ENCODE measurements at regions not wholly inside any gene's neighbourhood (a gene's known extent, or its start where the extent isn't known, plus 50 kb on each side); places are given as distances from the start of the nearest gene placed in this dataset.

DNA sequence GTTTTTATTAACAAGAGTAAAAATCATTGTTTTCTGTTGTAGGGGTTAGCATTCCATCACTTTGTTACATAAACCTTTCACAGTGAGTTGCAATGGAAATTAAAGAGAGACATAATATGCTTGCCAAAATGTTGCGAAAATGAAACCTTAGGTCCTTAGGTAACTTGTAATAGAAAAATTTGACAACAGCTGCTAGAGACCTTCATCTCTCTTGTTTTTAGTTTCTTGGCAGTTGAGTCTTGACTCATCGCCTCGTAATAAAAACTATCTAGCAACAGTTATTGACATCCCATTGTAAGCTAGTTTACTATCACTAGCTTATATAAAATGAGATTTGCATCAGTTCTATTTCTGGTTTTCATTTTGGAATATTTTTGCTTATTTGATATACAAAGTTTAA is 179.0 kb upstream of the MMS22L start (continued):
- TF ChIP-seq WRNIP1 (IDR thresholded peaks at IDR 0.05; ENCODE audit: borderline replicate concordance, low read depth, low read length), result no peak
- TF ChIP-seq, protein P1, sequence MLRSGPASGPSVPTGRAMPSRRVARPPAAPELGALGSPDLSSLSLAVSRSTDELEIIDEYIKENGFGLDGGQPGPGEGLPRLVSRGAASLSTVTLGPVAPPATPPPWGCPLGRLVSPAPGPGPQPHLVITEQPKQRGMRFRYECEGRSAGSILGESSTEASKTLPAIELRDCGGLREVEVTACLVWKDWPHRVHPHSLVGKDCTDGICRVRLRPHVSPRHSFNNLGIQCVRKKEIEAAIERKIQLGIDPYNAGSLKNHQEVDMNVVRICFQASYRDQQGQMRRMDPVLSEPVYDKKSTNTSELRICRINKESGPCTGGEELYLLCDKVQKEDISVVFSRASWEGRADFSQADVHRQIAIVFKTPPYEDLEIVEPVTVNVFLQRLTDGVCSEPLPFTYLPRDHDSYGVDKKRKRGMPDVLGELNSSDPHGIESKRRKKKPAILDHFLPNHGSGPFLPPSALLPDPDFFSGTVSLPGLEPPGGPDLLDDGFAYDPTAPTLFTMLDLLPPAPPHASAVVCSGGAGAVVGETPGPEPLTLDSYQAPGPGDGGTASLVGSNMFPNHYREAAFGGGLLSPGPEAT (IDR thresholded peaks at IDR 0.05; ENCODE audit: low read depth), result no peak
- TF ChIP-seq, protein P2, sequence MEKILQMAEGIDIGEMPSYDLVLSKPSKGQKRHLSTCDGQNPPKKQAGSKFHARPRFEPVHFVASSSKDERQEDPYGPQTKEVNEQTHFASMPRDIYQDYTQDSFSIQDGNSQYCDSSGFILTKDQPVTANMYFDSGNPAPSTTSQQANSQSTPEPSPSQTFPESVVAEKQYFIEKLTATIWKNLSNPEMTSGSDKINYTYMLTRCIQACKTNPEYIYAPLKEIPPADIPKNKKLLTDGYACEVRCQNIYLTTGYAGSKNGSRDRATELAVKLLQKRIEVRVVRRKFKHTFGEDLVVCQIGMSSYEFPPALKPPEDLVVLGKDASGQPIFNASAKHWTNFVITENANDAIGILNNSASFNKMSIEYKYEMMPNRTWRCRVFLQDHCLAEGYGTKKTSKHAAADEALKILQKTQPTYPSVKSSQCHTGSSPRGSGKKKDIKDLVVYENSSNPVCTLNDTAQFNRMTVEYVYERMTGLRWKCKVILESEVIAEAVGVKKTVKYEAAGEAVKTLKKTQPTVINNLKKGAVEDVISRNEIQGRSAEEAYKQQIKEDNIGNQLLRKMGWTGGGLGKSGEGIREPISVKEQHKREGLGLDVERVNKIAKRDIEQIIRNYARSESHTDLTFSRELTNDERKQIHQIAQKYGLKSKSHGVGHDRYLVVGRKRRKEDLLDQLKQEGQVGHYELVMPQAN (conservative IDR thresholded peaks at IDR 0.05), result no peak

DNA sequence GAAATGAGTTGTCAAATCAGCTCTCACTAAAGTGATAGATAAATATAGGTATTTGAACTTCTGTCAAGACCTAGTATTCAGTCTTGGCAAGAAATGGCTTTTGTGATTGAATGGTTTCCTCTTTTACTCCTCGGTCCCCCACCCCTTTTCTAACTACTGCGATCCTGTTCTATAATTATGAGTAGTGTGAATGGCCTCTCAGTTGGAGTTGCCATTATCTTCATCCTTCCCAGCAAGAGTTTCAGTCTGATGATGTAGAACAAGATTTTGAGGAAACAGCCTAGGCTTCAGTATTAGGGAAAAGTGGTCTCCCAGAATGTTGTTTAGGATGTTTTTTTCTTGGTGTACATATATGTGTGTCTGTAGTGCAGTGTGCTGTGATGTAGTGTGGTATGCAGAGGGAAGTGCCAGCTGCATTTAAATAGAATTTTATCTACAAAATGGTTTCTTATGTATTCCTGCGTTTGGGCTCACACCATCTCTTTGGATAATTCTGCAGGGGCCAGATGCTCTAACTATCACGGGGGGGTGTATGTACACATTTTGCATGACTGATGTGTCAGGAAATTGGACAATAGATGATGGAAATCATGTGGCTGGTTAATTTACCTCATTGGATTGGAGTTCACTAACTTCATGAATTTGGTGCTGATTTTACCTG is 180.1 kb upstream of the MMS22L start:
- no peaks in the 10 kb centered on the region for H3K36me3 ChIP-seq (ENCODE audit: control insufficient read depth in 2 of 2, insufficient read depth in 2 of 2, low read length in 1 of 2)
- no peak for ATAC-seq
- no peaks in the 10 kb centered on the region for H3K9me3 ChIP-seq (replicated peaks; ENCODE audit: control insufficient read depth, insufficient read depth, low read length)
- no TSS peak for BruUV-seq (replicated peaks)
- TF ChIP-seq, protein P3, sequence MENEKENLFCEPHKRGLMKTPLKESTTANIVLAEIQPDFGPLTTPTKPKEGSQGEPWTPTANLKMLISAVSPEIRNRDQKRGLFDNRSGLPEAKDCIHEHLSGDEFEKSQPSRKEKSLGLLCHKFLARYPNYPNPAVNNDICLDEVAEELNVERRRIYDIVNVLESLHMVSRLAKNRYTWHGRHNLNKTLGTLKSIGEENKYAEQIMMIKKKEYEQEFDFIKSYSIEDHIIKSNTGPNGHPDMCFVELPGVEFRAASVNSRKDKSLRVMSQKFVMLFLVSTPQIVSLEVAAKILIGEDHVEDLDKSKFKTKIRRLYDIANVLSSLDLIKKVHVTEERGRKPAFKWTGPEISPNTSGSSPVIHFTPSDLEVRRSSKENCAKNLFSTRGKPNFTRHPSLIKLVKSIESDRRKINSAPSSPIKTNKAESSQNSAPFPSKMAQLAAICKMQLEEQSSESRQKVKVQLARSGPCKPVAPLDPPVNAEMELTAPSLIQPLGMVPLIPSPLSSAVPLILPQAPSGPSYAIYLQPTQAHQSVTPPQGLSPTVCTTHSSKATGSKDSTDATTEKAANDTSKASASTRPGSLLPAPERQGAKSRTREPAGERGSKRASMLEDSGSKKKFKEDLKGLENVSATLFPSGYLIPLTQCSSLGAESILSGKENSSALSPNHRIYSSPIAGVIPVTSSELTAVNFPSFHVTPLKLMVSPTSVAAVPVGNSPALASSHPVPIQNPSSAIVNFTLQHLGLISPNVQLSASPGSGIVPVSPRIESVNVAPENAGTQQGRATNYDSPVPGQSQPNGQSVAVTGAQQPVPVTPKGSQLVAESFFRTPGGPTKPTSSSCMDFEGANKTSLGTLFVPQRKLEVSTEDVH (IDR thresholded peaks at IDR 0.05; ENCODE audit: low read depth, partially characterized antibody), result no peak
- TF ChIP-seq GABPA (IDR thresholded peaks at IDR 0.05; ENCODE audit: low read depth), result no peak
- TF ChIP-seq, protein P2 (conservative IDR thresholded peaks at IDR 0.05), result no peak
- TF ChIP-seq, protein P4, sequence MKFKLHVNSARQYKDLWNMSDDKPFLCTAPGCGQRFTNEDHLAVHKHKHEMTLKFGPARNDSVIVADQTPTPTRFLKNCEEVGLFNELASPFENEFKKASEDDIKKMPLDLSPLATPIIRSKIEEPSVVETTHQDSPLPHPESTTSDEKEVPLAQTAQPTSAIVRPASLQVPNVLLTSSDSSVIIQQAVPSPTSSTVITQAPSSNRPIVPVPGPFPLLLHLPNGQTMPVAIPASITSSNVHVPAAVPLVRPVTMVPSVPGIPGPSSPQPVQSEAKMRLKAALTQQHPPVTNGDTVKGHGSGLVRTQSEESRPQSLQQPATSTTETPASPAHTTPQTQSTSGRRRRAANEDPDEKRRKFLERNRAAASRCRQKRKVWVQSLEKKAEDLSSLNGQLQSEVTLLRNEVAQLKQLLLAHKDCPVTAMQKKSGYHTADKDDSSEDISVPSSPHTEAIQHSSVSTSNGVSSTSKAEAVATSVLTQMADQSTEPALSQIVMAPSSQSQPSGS (IDR thresholded peaks at IDR 0.05; ENCODE audit: low read length), result no peak
- TF ChIP-seq TCF3 (IDR thresholded peaks at IDR 0.05; ENCODE audit: borderline replicate concordance, insufficient read depth, low read depth, low read length), result no peak
- TF ChIP-seq, protein P5, sequence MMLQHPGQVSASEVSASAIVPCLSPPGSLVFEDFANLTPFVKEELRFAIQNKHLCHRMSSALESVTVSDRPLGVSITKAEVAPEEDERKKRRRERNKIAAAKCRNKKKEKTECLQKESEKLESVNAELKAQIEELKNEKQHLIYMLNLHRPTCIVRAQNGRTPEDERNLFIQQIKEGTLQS (IDR thresholded peaks at IDR 0.05; ENCODE audit: borderline replicate concordance, extremely low read depth, low read depth, low read length), result no peak
- no peak for TF ChIP-seq EGR1 (IDR thresholded peaks at IDR 0.05; ENCODE audit: borderline replicate concordance in 1 of 2, low read depth in 2 of 2, low read length in 2 of 2)
- in situ Hi-C loops (cut with MboI) (no loop called here), intact Hi-C loops (cut with micrococcal nuclease; ENCODE audit: unreplicated experiment) (no loop called here)
- ChIA-PET POLR2A (no interaction called here), CTCF (no interaction called here), RAD21 (ENCODE audit: unreplicated experiment) (no interaction called here), SMC1A (ENCODE audit: uncharacterized antibody, unreplicated experiment) (no interaction called here)
- FAIRE-seq, result no peak
- 16% methylated on average over 4 of the region's 4 CpGs for WGBS (ENCODE audit: insufficient coverage, insufficient replicate concordance, low lambda C conversion rate, missing lambda C conversion rate)
- H3K27me3 ChIP-seq (replicated peaks in 1 of 2; ENCODE audit: control insufficient read depth in 2 of 2, insufficient read depth in 2 of 2, low read length in 1 of 2), result no peaks in the 10 kb centered on the region
- H3K27ac ChIP-seq (ENCODE audit: control insufficient read depth, insufficient read depth), result no peak overlapping the region
- no peak overlapping the region for H3K4me3 ChIP-seq
- no peaks in the 10 kb centered on the region for H3K79me2 ChIP-seq (ENCODE audit: control insufficient read depth, insufficient read depth, low read length)
- no peak for DNase-seq (ENCODE audit: low read depth, low spot score)
- no peaks in the 10 kb centered on the region for H4K20me1 ChIP-seq (ENCODE audit: control insufficient read depth, insufficient read depth)
- H3K9ac ChIP-seq (ENCODE audit: control insufficient read depth, insufficient read depth, low read length), result no peak overlapping the region
- H3K4me2 ChIP-seq (ENCODE audit: control insufficient read depth, insufficient read depth), result no peak overlapping the region
- no peak overlapping the region for H2AFZ ChIP-seq (ENCODE audit: control insufficient read depth, low read depth, low read length)
- no peaks in the 10 kb centered on the region for H3K4me1 ChIP-seq (ENCODE audit: control insufficient read depth, insufficient read depth, low read length)

Measured in GM12878 (cell line).